CD4-positive, CD25-positive, alpha-beta regulatory T cell (primary cell): ENCODE measurements at regions not wholly inside any gene's neighbourhood (a gene's known extent, or its start where the extent isn't known, plus 50 kb on each side); places are given as distances from the start of the nearest gene placed in this dataset.

Source experiments
- ATAC-seq, 2 donors: fragments of 150-1000 bp; cut with Tn5 transposase; one replicate each; pipeline ENCODE4 v1.10.0; 2021; ENCODE audit warnings: low read depth in 2 of 2, moderate number of reproducible peaks in 2 of 2, moderate library complexity in 1 of 2
- DNase-seq, 3 donors: peaks; one replicate each; pipeline versions ENCODE4 v3.0.0 to v3.0.0-alpha.2; 2012 to 2022; ENCODE audit warnings: mixed read lengths in 1 of 3
- H3K27ac ChIP-seq: one replicate; pipeline ENCODE4 v1.7.0; 2013; ENCODE audit warnings: mild to moderate bottlenecking, low read length; ENCODE audit not compliant: insufficient read depth, poor library complexity, severe bottlenecking
- H3K27me3 ChIP-seq: one replicate; pipeline ENCODE4 v1.7.0; 2013; ENCODE audit warnings: low read length; ENCODE audit not compliant: control insufficient read depth, insufficient read depth
- H3K36me3 ChIP-seq: one replicate; pipeline ENCODE4 v1.7.0; 2013; ENCODE audit warnings: mild to moderate bottlenecking, low read length, moderate library complexity; ENCODE audit not compliant: control insufficient read depth, insufficient read depth
- H3K4me1 ChIP-seq: 2 replicates; pipeline ENCODE4 v1.7.0; 2013; ENCODE audit warnings: mild to moderate bottlenecking, low read length; ENCODE audit not compliant: insufficient read depth, control insufficient read depth, poor library complexity, severe bottlenecking
- H3K4me3 ChIP-seq: one replicate; pipeline ENCODE4 v1.7.0; 2013; ENCODE audit warnings: low read depth, mild to moderate bottlenecking, low read length, moderate library complexity
- H3K9me3 ChIP-seq, 2 experiments: 1 replicate in 1 of 2; 2 replicates in 1 of 2; pipeline ENCODE4 v1.7.0; 2013; ENCODE audit warnings: low read length in 2 of 2, mild to moderate bottlenecking in 1 of 2, moderate library complexity in 1 of 2; ENCODE audit not compliant: control insufficient read depth in 2 of 2
- H3K27ac Mint-ChIP-seq, 3 donors: one replicate each; pipeline ENCODE4 v1.8.0; 2020 to 2022; ENCODE audit warnings: mild to moderate bottlenecking in 3 of 3, mixed read lengths in 3 of 3, moderate library complexity in 2 of 3
- H3K27me3 Mint-ChIP-seq: one replicate; pipeline ENCODE4 v1.8.0; 2022; ENCODE audit warnings: mild to moderate bottlenecking, mixed read lengths
- H3K36me3 Mint-ChIP-seq: one replicate; pipeline ENCODE4 v1.8.0; 2020; ENCODE audit warnings: mixed read lengths
- H3K4me1 Mint-ChIP-seq, 4 donors: one replicate each; pipeline ENCODE4 v1.8.0; 2020 to 2022; ENCODE audit warnings: mixed read lengths in 4 of 4, mild to moderate bottlenecking in 1 of 4
- H3K4me3 Mint-ChIP-seq, 4 donors: one replicate each; pipeline ENCODE4 v1.8.0; 2020 to 2022; ENCODE audit warnings: mild to moderate bottlenecking in 4 of 4, mixed read lengths in 4 of 4, moderate library complexity in 3 of 4
- H3K9me3 Mint-ChIP-seq, 7 donors: one replicate each; pipeline ENCODE4 v1.8.0; 2020 to 2022; ENCODE audit warnings: mixed read lengths in 7 of 7, mild to moderate bottlenecking in 3 of 7, moderate library complexity in 2 of 7

DNA sequence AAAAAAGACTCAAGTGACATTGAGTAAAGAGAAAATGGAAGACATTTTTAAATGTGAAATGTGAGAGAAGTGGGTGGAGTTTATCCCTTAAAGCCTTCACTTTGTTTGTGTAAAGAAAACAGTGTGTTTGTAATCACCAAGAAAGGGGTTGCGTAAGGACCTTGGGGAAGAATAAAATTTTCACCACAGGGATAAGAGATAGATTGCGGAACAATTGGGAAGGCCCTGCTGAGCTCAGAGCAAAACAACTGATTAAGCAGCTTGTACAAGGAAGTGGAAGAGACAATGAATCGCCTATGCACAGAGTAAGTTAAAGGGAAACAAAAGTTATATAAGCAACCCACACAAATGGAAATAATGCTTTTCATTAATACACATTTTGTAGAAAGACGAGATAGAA, 327.7 kb downstream of the RAD51AP2 start:
- no peaks in the 10 kb centered on the region for H3K27me3 Mint-ChIP-seq
- Histone ChIP-seq H3K36me3 (no peaks in the 10 kb centered on the region), H3K4me3 (no peak overlapping the region), H3K4me1 (no peaks in the 10 kb centered on the region), H3K27ac (no peak overlapping the region), H3K9me3 (no peaks in the 10 kb centered on the region), H3K27me3 (no peaks in the 10 kb centered on the region)
- DNase-seq (no peak), ATAC-seq (no peak)
- no peaks in the 10 kb centered on the region for H3K4me1 Mint-ChIP-seq
- H3K27ac Mint-ChIP-seq: no peak overlapping the region
- H3K4me3 Mint-ChIP-seq: no peak overlapping the region
- no peaks in the 10 kb centered on the region for H3K36me3 Mint-ChIP-seq
- peaks cover 0 to 12% (median 4%) of the 10 kb centered on the region in 7 donors for H3K9me3 Mint-ChIP-seq

- Mint-ChIP-seq H3K27me3 (no peaks in the 10 kb centered on the region), H3K27ac (no peak overlapping the region), H3K4me1 (no peaks in the 10 kb centered on the region), H3K4me3 (no peak overlapping the region), H3K36me3 (no peaks in the 10 kb centered on the region), H3K9me3 (peaks cover 0 to 12% (median 3%) of the 10 kb centered on the region in 7 donors)
- H3K4me3 ChIP-seq: no peak overlapping the region
- H3K4me1 ChIP-seq: no peaks in the 10 kb centered on the region
- no peaks in the 10 kb centered on the region for H3K36me3 ChIP-seq
- ATAC-seq: no peak
- H3K27me3 ChIP-seq: no peaks in the 10 kb centered on the region
- DNase-seq: no peak
- H3K27ac ChIP-seq: no peak overlapping the region
- no peaks in the 10 kb centered on the region for H3K9me3 ChIP-seq
Observed at GRCh38 chr2:17188721-17189120, 329.5 kb downstream of the RAD51AP2 start.

- no peak overlapping the region for H3K4me3 ChIP-seq
Observed at GRCh38 chr2:17184512-17184911, 333.7 kb downstream of the RAD51AP2 start.

DNA sequence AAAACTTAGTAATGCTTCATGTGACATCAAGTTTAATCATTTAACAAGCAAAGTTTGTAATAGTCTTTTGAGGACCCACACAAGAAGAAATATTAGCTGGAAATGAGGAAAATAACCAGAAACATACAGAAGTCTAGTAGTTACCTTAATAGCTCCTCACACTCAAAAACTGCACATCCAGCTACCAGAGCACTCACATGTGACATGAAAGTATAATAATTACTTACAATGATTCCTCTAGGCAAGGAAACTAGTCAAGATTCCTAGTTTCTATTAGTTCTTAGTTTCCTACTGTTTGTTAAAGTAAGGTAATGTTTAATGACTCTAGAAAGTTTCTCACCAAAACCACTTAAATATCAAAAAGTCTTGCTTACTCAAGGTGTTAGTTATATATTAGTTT, 335.8 kb downstream of the RAD51AP2 start:
- Mint-ChIP-seq H3K27me3 (no peaks in the 10 kb centered on the region), H3K9me3 (peaks cover 0 to 4% (median 2%) of the 10 kb centered on the region in 7 donors), H3K4me1 (no peaks in the 10 kb centered on the region), H3K4me3 (no peak overlapping the region), H3K27ac (no peak overlapping the region), H3K36me3 (no peaks in the 10 kb centered on the region)
- ATAC-seq (no peak), DNase-seq (no peak)
- H3K36me3 ChIP-seq: no peaks in the 10 kb centered on the region
- H3K9me3 ChIP-seq: no peaks in the 10 kb centered on the region
- no peak overlapping the region for H3K4me3 ChIP-seq
- H3K4me1 ChIP-seq: no peaks in the 10 kb centered on the region
- H3K27me3 ChIP-seq: no peaks in the 10 kb centered on the region
- no peak overlapping the region for H3K27ac ChIP-seq

More at GRCh38 chr2:17184512-17184911, 333.7 kb downstream of the RAD51AP2 start:
- Mint-ChIP-seq H3K9me3 (peaks cover 0 to 5% (median 3%) of the 10 kb centered on the region in 7 donors), H3K4me1 (no peaks in the 10 kb centered on the region), H3K4me3 (no peak overlapping the region), H3K27ac (no peak overlapping the region), H3K27me3 (no peaks in the 10 kb centered on the region), H3K36me3 (no peaks in the 10 kb centered on the region)
- no peaks in the 10 kb centered on the region for H3K4me1 ChIP-seq
- DNase-seq (no peak), ATAC-seq (no peak)
- H3K36me3 ChIP-seq: no peaks in the 10 kb centered on the region
- H3K9me3 ChIP-seq: no peaks in the 10 kb centered on the region
- H3K27ac ChIP-seq: no peak overlapping the region
- no peaks in the 10 kb centered on the region for H3K27me3 ChIP-seq

DNA sequence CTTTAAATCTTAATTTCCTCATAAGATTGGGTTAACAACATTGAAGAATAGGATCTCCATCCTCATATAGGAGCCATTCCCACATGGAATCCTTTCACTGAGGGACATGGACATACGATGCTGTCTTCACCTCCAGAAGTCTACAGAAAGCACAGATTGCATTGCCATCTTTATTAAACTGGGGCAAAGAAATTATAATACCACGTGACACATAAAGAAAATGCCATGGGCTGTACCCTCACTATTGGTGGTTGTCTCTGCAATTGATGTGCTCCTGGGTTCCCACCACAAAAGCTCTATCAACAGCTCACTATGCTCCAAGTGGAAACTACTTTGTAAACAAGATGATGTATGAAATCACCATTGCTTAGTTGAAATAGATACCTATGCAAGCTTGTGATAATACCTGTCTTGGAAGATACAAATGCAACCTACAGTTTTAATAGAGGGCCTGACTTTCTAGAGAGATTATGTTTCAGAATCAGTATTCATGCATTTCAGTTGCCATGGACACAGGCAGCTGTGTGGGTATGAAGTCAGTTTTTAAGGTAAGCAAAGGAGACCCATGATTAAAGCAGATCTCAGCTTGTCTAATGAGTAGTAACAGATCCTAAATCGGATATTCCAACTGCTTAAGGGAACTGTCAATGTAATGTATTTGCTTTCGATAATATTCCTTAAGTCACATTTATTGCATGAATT, 337.0 kb downstream of the RAD51AP2 start:
- Mint-ChIP-seq H3K27me3 (no peaks in the 10 kb centered on the region), H3K9me3 (peaks cover 0 to 4% (median 3%) of the 10 kb centered on the region in 7 donors), H3K4me3 (no peak overlapping the region), H3K27ac (no peak overlapping the region), H3K36me3 (no peaks in the 10 kb centered on the region), H3K4me1 (no peaks in the 10 kb centered on the region)
- H3K9me3 ChIP-seq: no peaks in the 10 kb centered on the region
- no peaks in the 10 kb centered on the region for H3K27me3 ChIP-seq
- no peaks in the 10 kb centered on the region for H3K4me1 ChIP-seq
- no peaks in the 10 kb centered on the region for H3K36me3 ChIP-seq
- ATAC-seq (no peak), DNase-seq (no peak)
- H3K27ac ChIP-seq: no peak overlapping the region
- H3K4me3 ChIP-seq: no peak overlapping the region

DNA sequence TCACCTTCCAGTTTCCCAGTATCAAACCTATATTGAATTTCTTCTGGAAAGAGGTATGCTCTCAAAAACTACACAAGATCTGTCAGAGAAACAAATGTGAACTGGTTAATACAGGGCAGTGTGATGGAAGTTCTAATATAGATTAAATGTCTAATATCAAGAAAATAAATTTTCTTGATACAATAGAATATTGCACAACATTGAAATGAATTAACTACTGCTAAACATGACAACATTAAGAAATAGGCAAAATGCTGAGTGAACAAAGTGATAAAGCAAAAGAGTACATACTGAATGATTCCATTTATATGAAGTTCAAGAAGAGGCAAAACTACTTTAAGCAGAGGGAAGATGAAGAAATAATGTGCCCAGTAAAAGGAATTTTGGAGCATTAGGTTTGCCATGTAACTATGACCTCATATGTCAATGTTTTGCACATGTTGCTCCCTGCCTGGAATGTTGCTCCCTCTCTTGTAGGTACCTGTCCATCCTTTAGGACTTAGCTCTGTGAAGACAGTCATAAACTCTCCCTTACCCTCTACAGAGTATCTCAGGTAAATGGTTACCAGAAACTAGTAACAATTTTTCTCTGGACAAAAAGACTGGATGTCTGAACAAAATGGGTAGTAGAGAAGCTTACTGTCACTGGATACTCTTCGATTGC, 339.0 kb downstream of the RAD51AP2 start:
- DNase-seq: no peak
- Histone ChIP-seq H3K4me3 (no peak overlapping the region), H3K36me3 (no peaks in the 10 kb centered on the region), H3K27ac (no peak overlapping the region), H3K4me1 (no peaks in the 10 kb centered on the region), H3K9me3 (no peaks in the 10 kb centered on the region), H3K27me3 (no peaks in the 10 kb centered on the region)
- Mint-ChIP-seq H3K27ac (no peak overlapping the region), H3K4me1 (no peaks in the 10 kb centered on the region), H3K27me3 (no peaks in the 10 kb centered on the region), H3K4me3 (no peak overlapping the region), H3K9me3 (peaks cover under 1 to 10% (median 3%) of the 10 kb centered on the region in 7 donors), H3K36me3 (no peaks in the 10 kb centered on the region)
- no peak for ATAC-seq

- DNase-seq (no peak), ATAC-seq (no peak)
- no peaks in the 10 kb centered on the region for H3K9me3 ChIP-seq
- H3K9me3 Mint-ChIP-seq: peaks cover 0 to 10% (median 5%) of the 10 kb centered on the region in 7 donors
- no peaks in the 10 kb centered on the region for H3K36me3 Mint-ChIP-seq
- no peaks in the 10 kb centered on the region for H3K27me3 Mint-ChIP-seq
- no peak overlapping the region for H3K27ac ChIP-seq
- no peaks in the 10 kb centered on the region for H3K4me1 ChIP-seq
- H3K4me3 Mint-ChIP-seq: no peak overlapping the region
- H3K27me3 ChIP-seq: no peaks in the 10 kb centered on the region
- H3K4me1 Mint-ChIP-seq: no peaks in the 10 kb centered on the region
- H3K36me3 ChIP-seq: no peaks in the 10 kb centered on the region
- H3K27ac Mint-ChIP-seq: no peak overlapping the region
- no peak overlapping the region for H3K4me3 ChIP-seq
Observed at GRCh38 chr2:17177088-17177487, 341.2 kb downstream of the RAD51AP2 start.
